ENCODE measurements at regions not wholly inside any gene's neighbourhood (a gene's known extent, or its start where the extent isn't known, plus 50 kb on each side); places are given as distances from the start of the nearest gene placed in this dataset.
"Not testable (repeated sequence)": the region's sequence is repeated elsewhere in the genome, so short reads cannot be mapped to it uniquely, and the experiment has no call there.

- ATAC-seq (no peak), DNase-seq (no peak)
- no peaks in the 10 kb centered on the region for H3K4me1 Mint-ChIP-seq (ENCODE audit: low read depth)
- no peak overlapping the region for H3K27ac Mint-ChIP-seq
- H3K27me3 Mint-ChIP-seq (ENCODE audit: low read depth): no peaks in the 10 kb centered on the region
- no peak overlapping the region for H3K4me3 Mint-ChIP-seq
- no peaks in the 10 kb centered on the region for H3K36me3 Mint-ChIP-seq (ENCODE audit: low read depth)
- H3K9me3 Mint-ChIP-seq (ENCODE audit: insufficient read depth): no peaks in the 10 kb centered on the region
- POLR2A ChIA-PET: no interaction called here
- CTCF ChIA-PET: interaction anchor here (2.3 to 6.5 kb wide), 2 partner anchors 95 to 228 kb away, joined by 14 to 47 read pairs; no protein-coding TSS in a partner anchor
Measured at GRCh38 chr6:100096936-100097335, 102.9 kb upstream of the MCHR2 start.

- ChIA-PET CTCF (interaction anchor here (2.3 to 6.5 kb wide), 2 partner anchors 95 to 228 kb away, joined by 14 to 47 read pairs; no protein-coding TSS in a partner anchor), POLR2A (no interaction called here)
- DNase-seq (no peak), ATAC-seq (no peak)
- H3K4me3 Mint-ChIP-seq: no peak overlapping the region
- no peak overlapping the region for H3K27ac Mint-ChIP-seq
- no peaks in the 10 kb centered on the region for H3K4me1 Mint-ChIP-seq (ENCODE audit: low read depth)
- no peaks in the 10 kb centered on the region for H3K27me3 Mint-ChIP-seq (ENCODE audit: low read depth)
- no peaks in the 10 kb centered on the region for H3K9me3 Mint-ChIP-seq (ENCODE audit: insufficient read depth)
- H3K36me3 Mint-ChIP-seq (ENCODE audit: low read depth): no peaks in the 10 kb centered on the region
Measured at GRCh38 chr6:100096341-100096740, 102.3 kb upstream of the MCHR2 start.

- CTCF ChIA-PET: interaction anchor here (1.4 kb wide), 1 partner anchor 225 kb away, joined by 3 read pairs; no protein-coding TSS in a partner anchor
Measured at GRCh38 chr6:100093405-100093804, 99.4 kb upstream of the MCHR2 start.

GRCh38 chr6:100088009-100088408 is 94.0 kb upstream of the MCHR2 start:
- ChIA-PET CTCF (interaction anchor here (1.1 kb wide), 1 partner anchor 10 kb away, joined by 3 read pairs; no protein-coding TSS in a partner anchor), POLR2A (no interaction called here)
- H3K27ac Mint-ChIP-seq: no peak overlapping the region
- DNase-seq: no peak
- no peaks in the 10 kb centered on the region for H3K4me1 Mint-ChIP-seq (ENCODE audit: low read depth)
- no peaks in the 10 kb centered on the region for H3K36me3 Mint-ChIP-seq (ENCODE audit: low read depth)
- H3K27me3 Mint-ChIP-seq (ENCODE audit: low read depth): no peaks in the 10 kb centered on the region
- no peaks in the 10 kb centered on the region for H3K9me3 Mint-ChIP-seq (ENCODE audit: insufficient read depth)
- H3K4me3 Mint-ChIP-seq: no peak overlapping the region
- no peak for ATAC-seq

More at GRCh38 chr6:100093405-100093804, 99.4 kb upstream of the MCHR2 start:
- H3K27ac Mint-ChIP-seq: no peak overlapping the region
- DNase-seq (no peak), ATAC-seq (no peak)
- H3K4me3 Mint-ChIP-seq: no peak overlapping the region
- no peaks in the 10 kb centered on the region for H3K9me3 Mint-ChIP-seq (ENCODE audit: insufficient read depth)
- no peaks in the 10 kb centered on the region for H3K4me1 Mint-ChIP-seq (ENCODE audit: low read depth)
- H3K36me3 Mint-ChIP-seq (ENCODE audit: low read depth): no peaks in the 10 kb centered on the region
- POLR2A ChIA-PET: no interaction called here
- no peaks in the 10 kb centered on the region for H3K27me3 Mint-ChIP-seq (ENCODE audit: low read depth)

GRCh38 chr6:100084991-100085364 is 91.0 kb upstream of the MCHR2 start:
- ChIA-PET CTCF (interaction anchor here (0.6 to 1.1 kb wide), 2 partner anchors 83 to 193 kb away, joined by 3 read pairs; no protein-coding TSS in a partner anchor), POLR2A (no interaction called here)
- ATAC-seq (no peak), DNase-seq (no peak)
- Mint-ChIP-seq H3K36me3 (ENCODE audit: low read depth) (no peaks in the 10 kb centered on the region), H3K4me1 (ENCODE audit: low read depth) (no peaks in the 10 kb centered on the region), H3K9me3 (ENCODE audit: insufficient read depth) (no peaks in the 10 kb centered on the region), H3K4me3 (no peak overlapping the region), H3K27ac (no peak overlapping the region), H3K27me3 (ENCODE audit: low read depth) (no peaks in the 10 kb centered on the region)

- ChIA-PET POLR2A (no interaction called here), CTCF (interaction anchor here (0.6 to 1.8 kb wide), 3 partner anchors 83 to 216 kb away, joined by 3 to 6 read pairs (median 3); no protein-coding TSS in a partner anchor)
- H3K27ac Mint-ChIP-seq: no peak overlapping the region
- H3K36me3 Mint-ChIP-seq (ENCODE audit: low read depth): no peaks in the 10 kb centered on the region
- H3K4me1 Mint-ChIP-seq (ENCODE audit: low read depth): no peaks in the 10 kb centered on the region
- no peak for ATAC-seq
- no peak overlapping the region for H3K4me3 Mint-ChIP-seq
- no peaks in the 10 kb centered on the region for H3K27me3 Mint-ChIP-seq (ENCODE audit: low read depth)
- H3K9me3 Mint-ChIP-seq (ENCODE audit: insufficient read depth): no peaks in the 10 kb centered on the region
- no peak for DNase-seq
Measured at GRCh38 chr6:100084316-100084990, 90.4 kb upstream of the MCHR2 start.

- Mint-ChIP-seq H3K27me3 (ENCODE audit: low read depth) (no peaks in the 10 kb centered on the region), H3K4me1 (ENCODE audit: low read depth) (no peaks in the 10 kb centered on the region), H3K36me3 (ENCODE audit: low read depth) (no peaks in the 10 kb centered on the region), H3K27ac (no peak overlapping the region), H3K9me3 (ENCODE audit: insufficient read depth) (no peaks in the 10 kb centered on the region), H3K4me3 (no peak overlapping the region)
- CTCF ChIA-PET: interaction anchor here (0.6 to 0.7 kb wide), 2 partner anchors 9 to 1185 kb away, joined by 3 read pairs; no protein-coding TSS in a partner anchor
- POLR2A ChIA-PET: no interaction called here
- ATAC-seq (no peak), DNase-seq (no peak)
Measured at GRCh38 chr6:100078509-100078908, 84.5 kb upstream of the MCHR2 start.

GRCh38 chr6:100065348-100065747 is 71.3 kb upstream of the MCHR2 start:
- CTCF ChIA-PET: no interaction called here
- DNase-seq (no peak), ATAC-seq (no peak)
- H3K4me1 Mint-ChIP-seq (ENCODE audit: low read depth): no peaks in the 10 kb centered on the region
- no peaks in the 10 kb centered on the region for H3K27me3 Mint-ChIP-seq (ENCODE audit: low read depth)
- POLR2A ChIA-PET: no interaction called here
- peaks cover 8% of the 10 kb centered on the region for H3K9me3 Mint-ChIP-seq (ENCODE audit: insufficient read depth)
- no peak overlapping the region for H3K4me3 Mint-ChIP-seq
- H3K27ac Mint-ChIP-seq: no peak overlapping the region
- no peaks in the 10 kb centered on the region for H3K36me3 Mint-ChIP-seq (ENCODE audit: low read depth)

- Mint-ChIP-seq H3K9me3 (ENCODE audit: insufficient read depth) (peaks cover 5% of the 10 kb centered on the region), H3K27ac (no peak overlapping the region), H3K4me3 (no peak overlapping the region), H3K36me3 (ENCODE audit: low read depth) (no peaks in the 10 kb centered on the region), H3K27me3 (ENCODE audit: low read depth) (no peaks in the 10 kb centered on the region), H3K4me1 (ENCODE audit: low read depth) (no peaks in the 10 kb centered on the region)
- no peak for ATAC-seq
- POLR2A ChIA-PET: no interaction called here
- CTCF ChIA-PET: no interaction called here
- DNase-seq: no peak
Measured at GRCh38 chr6:100062621-100063020, 68.6 kb upstream of the MCHR2 start.

- CTCF ChIA-PET: no interaction called here
- H3K9me3 Mint-ChIP-seq (ENCODE audit: insufficient read depth): no peaks in the 10 kb centered on the region
- no peaks in the 10 kb centered on the region for H3K27me3 Mint-ChIP-seq (ENCODE audit: low read depth)
- POLR2A ChIA-PET: no interaction called here
- H3K36me3 Mint-ChIP-seq (ENCODE audit: low read depth): no peaks in the 10 kb centered on the region
- H3K27ac Mint-ChIP-seq: no peak overlapping the region
- DNase-seq: no peak
- H3K4me3 Mint-ChIP-seq: no peak overlapping the region
- ATAC-seq: no peak
- H3K4me1 Mint-ChIP-seq (ENCODE audit: low read depth): no peaks in the 10 kb centered on the region
Measured at GRCh38 chr6:100057941-100058340, 63.9 kb upstream of the MCHR2 start.

GRCh38 chr6:100050550-100050949 is 56.5 kb upstream of the MCHR2 start:
- CTCF ChIA-PET: no interaction called here
- no peak for DNase-seq
- POLR2A ChIA-PET: no interaction called here
- no peaks in the 10 kb centered on the region for H3K4me1 Mint-ChIP-seq (ENCODE audit: low read depth)
- no peak overlapping the region for H3K4me3 Mint-ChIP-seq
- no peak for ATAC-seq
- no peaks in the 10 kb centered on the region for H3K36me3 Mint-ChIP-seq (ENCODE audit: low read depth)
- no peak overlapping the region for H3K27ac Mint-ChIP-seq
- H3K27me3 Mint-ChIP-seq (ENCODE audit: low read depth): no peaks in the 10 kb centered on the region
- H3K9me3 Mint-ChIP-seq (ENCODE audit: insufficient read depth): no peaks in the 10 kb centered on the region

- H3K4me1 Mint-ChIP-seq (ENCODE audit: low read depth); H3K9me3 Mint-ChIP-seq (ENCODE audit: insufficient read depth); H3K27ac Mint-ChIP-seq; POLR2A ChIA-PET; DNase-seq; ATAC-seq; H3K4me3 Mint-ChIP-seq; CTCF ChIA-PET; H3K36me3 Mint-ChIP-seq (ENCODE audit: low read depth); H3K27me3 Mint-ChIP-seq (ENCODE audit: low read depth): not testable (repeated sequence)
Measured at GRCh38 chr6:100043961-100044360, 49.9 kb upstream of the MCHR2 start.
